ENCODE measurements at regions not wholly inside any gene's neighbourhood (a gene's known extent, or its start where the extent isn't known, plus 50 kb on each side); places are given as distances from the start of the nearest gene placed in this dataset.

DNA sequence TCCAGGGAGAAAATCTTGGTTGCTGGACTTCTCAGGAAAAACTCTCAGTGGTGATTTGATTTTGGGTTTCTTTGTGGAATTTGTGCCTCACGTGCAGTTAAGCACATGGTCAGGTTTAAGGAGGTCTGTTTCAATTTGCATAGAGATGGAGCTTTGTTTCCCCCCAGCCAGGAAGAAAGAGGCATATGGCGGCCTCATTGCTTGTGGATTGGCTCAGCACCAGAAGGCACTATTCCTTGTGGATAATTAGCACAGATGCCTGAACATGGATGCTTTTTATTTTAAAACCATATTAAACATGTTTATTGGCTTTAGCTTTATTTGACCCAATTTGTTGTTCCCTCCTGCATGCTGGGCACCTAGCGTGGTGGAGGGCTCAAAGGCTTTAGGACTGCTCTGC lies 125.1 kb upstream of the RGMA start:
- H3K27me3 ChIP-seq (ENCODE audit: control insufficient read depth, insufficient read depth, low read length), result no peaks in the 10 kb centered on the region

DNA sequence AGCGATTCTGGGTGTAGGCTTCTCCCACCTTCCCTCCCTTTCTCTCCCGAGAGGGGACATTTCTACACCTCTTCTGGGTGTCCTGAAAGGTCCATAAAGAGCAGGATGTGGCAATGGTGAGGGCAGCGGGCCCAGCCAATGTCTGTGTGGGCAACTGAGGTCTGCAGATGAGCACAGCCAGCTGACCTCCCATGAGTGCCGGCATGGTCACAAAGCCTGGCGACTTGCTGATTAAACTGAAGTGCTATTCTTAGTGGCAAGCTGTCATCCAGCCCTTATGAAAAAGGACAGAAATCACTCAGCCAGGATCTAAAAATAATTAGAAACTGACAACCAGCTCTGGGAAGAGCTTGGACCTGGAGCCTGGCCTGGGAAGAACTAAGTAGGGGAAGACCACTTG lies 124.3 kb upstream of the RGMA start:
- H3K36me3 ChIP-seq (ENCODE audit: control insufficient read depth in 2 of 3, insufficient read depth in 3 of 3, low read length in 3 of 3), result no peaks in the 10 kb centered on the region
- intact Hi-C loops (cut with DNase I), result no loop called here
- no peaks in the 10 kb centered on the region for H3K27me3 ChIP-seq (ENCODE audit: control insufficient read depth, insufficient read depth, low read length)
- TF ChIP-seq, protein P1, sequence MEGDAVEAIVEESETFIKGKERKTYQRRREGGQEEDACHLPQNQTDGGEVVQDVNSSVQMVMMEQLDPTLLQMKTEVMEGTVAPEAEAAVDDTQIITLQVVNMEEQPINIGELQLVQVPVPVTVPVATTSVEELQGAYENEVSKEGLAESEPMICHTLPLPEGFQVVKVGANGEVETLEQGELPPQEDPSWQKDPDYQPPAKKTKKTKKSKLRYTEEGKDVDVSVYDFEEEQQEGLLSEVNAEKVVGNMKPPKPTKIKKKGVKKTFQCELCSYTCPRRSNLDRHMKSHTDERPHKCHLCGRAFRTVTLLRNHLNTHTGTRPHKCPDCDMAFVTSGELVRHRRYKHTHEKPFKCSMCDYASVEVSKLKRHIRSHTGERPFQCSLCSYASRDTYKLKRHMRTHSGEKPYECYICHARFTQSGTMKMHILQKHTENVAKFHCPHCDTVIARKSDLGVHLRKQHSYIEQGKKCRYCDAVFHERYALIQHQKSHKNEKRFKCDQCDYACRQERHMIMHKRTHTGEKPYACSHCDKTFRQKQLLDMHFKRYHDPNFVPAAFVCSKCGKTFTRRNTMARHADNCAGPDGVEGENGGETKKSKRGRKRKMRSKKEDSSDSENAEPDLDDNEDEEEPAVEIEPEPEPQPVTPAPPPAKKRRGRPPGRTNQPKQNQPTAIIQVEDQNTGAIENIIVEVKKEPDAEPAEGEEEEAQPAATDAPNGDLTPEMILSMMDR (IDR thresholded peaks at IDR 0.05; ENCODE audit: borderline replicate concordance, extremely low read depth, insufficient read depth), result no peak
- DNase-seq (no peak), FAIRE-seq (no peak)
- H3K4me1 ChIP-seq (ENCODE audit: control insufficient read depth in 2 of 3, insufficient read depth in 2 of 3, low read depth in 1 of 3, low read length in 3 of 3), result no peaks in the 10 kb centered on the region
- H3K9me3 ChIP-seq (ENCODE audit: control insufficient read depth in 2 of 3, insufficient read depth in 1 of 3, low read length in 3 of 3), result no peaks in the 10 kb centered on the region
- no peak overlapping the region for H3K4me3 ChIP-seq (ENCODE audit: low read length in 3 of 3)
- no peak overlapping the region for H3K9ac ChIP-seq (ENCODE audit: low read length in 3 of 3)
- H3K27ac ChIP-seq (ENCODE audit: low read depth in 2 of 2, low read length in 2 of 2), result no peak overlapping the region

More for the DNA sequence above, 125.1 kb upstream of the RGMA start:
- Histone ChIP-seq H3K36me3 (ENCODE audit: control insufficient read depth in 2 of 3, insufficient read depth in 3 of 3, low read length in 3 of 3) (no peaks in the 10 kb centered on the region), H3K27ac (ENCODE audit: low read depth in 2 of 2, low read length in 2 of 2) (no peak overlapping the region), H3K9me3 (ENCODE audit: control insufficient read depth in 2 of 3, insufficient read depth in 1 of 3, low read length in 3 of 3) (no peaks in the 10 kb centered on the region), H3K4me3 (ENCODE audit: low read length in 3 of 3) (no peak overlapping the region), H3K4me1 (ENCODE audit: control insufficient read depth in 2 of 3, insufficient read depth in 2 of 3, low read depth in 1 of 3, low read length in 3 of 3) (no peaks in the 10 kb centered on the region), H3K9ac (ENCODE audit: low read length in 3 of 3) (no peak overlapping the region)
- TF ChIP-seq, protein P1 (IDR thresholded peaks at IDR 0.05; ENCODE audit: borderline replicate concordance, extremely low read depth, insufficient read depth), result no peak
- intact Hi-C loops (cut with DNase I), result no loop called here
- FAIRE-seq, result no peak
- DNase-seq, result no peak

DNA sequence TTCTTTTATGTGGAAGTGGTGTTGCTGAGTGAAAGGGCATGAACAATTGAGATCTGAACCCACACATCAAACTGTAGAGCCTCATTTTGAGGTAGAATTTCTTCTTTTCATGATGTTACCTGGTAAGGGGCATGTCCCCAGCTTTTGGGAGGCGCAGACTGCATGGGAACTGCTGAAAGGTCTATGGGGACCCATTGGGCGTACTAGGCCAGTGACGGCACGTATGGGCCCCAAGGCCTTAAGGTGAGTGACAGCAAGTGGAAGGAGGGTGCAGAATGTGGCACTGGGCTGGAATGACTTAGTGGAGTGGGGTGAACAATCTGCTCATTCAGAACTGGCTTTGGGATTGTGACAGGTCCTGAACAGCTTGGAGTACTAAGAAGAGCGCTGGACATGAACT lies 123.6 kb upstream of the RGMA start:
- TF ChIP-seq, protein P1 (IDR thresholded peaks at IDR 0.05; ENCODE audit: borderline replicate concordance, extremely low read depth, insufficient read depth), result no peak
- FAIRE-seq (no peak), DNase-seq (no peak)
- Histone ChIP-seq H3K27ac (ENCODE audit: low read depth in 2 of 2, low read length in 2 of 2) (no peak overlapping the region), H3K9ac (ENCODE audit: low read length in 3 of 3) (no peak overlapping the region), H3K9me3 (ENCODE audit: control insufficient read depth in 2 of 3, insufficient read depth in 1 of 3, low read length in 3 of 3) (no peaks in the 10 kb centered on the region), H3K4me1 (ENCODE audit: control insufficient read depth in 2 of 3, insufficient read depth in 2 of 3, low read depth in 1 of 3, low read length in 3 of 3) (no peaks in the 10 kb centered on the region), H3K36me3 (ENCODE audit: control insufficient read depth in 2 of 3, insufficient read depth in 3 of 3, low read length in 3 of 3) (no peaks in the 10 kb centered on the region), H3K27me3 (ENCODE audit: control insufficient read depth, insufficient read depth, low read length) (no peaks in the 10 kb centered on the region), H3K4me3 (ENCODE audit: low read length in 3 of 3) (no peak overlapping the region)
- intact Hi-C loops (cut with DNase I), result no loop called here

DNA sequence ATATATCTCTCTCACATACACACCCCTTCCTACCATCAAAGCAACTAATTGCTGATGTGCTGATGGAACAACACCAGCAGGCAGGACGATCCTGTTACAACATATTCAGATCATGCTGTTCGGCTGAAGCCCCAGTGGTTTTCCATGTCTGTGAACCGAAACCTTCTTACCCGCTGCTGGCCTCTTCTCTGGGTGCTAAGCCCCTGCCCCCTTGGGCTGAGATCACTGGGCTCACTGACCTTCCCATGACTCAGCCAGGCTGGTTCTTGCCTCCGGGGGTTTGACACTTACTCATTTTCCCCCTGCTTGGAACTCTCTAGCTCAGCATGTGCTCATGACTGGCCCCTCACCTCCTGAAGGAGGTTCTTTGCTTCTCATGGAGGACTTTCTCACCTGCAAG lies 122.0 kb upstream of the RGMA start:
- Histone ChIP-seq H3K4me3 (ENCODE audit: low read length in 3 of 3) (no peak overlapping the region), H3K9me3 (ENCODE audit: control insufficient read depth in 2 of 3, insufficient read depth in 1 of 3, low read length in 3 of 3) (no peaks in the 10 kb centered on the region), H3K27me3 (ENCODE audit: control insufficient read depth, insufficient read depth, low read length) (no peaks in the 10 kb centered on the region), H3K9ac (ENCODE audit: low read length in 3 of 3) (no peak overlapping the region), H3K36me3 (ENCODE audit: control insufficient read depth in 2 of 3, insufficient read depth in 3 of 3, low read length in 3 of 3) (no peaks in the 10 kb centered on the region), H3K4me1 (ENCODE audit: control insufficient read depth in 2 of 3, insufficient read depth in 2 of 3, low read depth in 1 of 3, low read length in 3 of 3) (no peaks in the 10 kb centered on the region), H3K27ac (ENCODE audit: low read depth in 2 of 2, low read length in 2 of 2) (no peak overlapping the region)
- intact Hi-C loops (cut with DNase I), result no loop called here
- DNase-seq, result no peak
- FAIRE-seq, result no peak
- TF ChIP-seq, protein P1 (IDR thresholded peaks at IDR 0.05; ENCODE audit: borderline replicate concordance, extremely low read depth, insufficient read depth), result no peak

Measured in kidney (tissue), 13 donors.